Liver (tissue), 3 donors: ENCODE measurements at regions not wholly inside any gene's neighbourhood (a gene's known extent, or its start where the extent isn't known, plus 50 kb on each side); places are given as distances from the start of the nearest gene placed in this dataset.

Experiments
- EGR1 ChIP-seq, 2 donors: IDR thresholded peaks; 2 replicates each; pipeline ENCODE4 v1.6.1; 2016 to 2018; ENCODE audit warnings: antibody characterized with exemption in 2 of 2, low read depth in 2 of 2
- GABPA ChIP-seq, 2 donors: IDR thresholded peaks in 1 of 2; conservative IDR thresholded peaks in 1 of 2; 2 replicates each; pipeline ENCODE4 v1.6.1; 2016; ENCODE audit warnings: antibody characterized with exemption in 2 of 2, mild to moderate bottlenecking in 1 of 2, moderate library complexity in 1 of 2
- JUND ChIP-seq, 2 donors: IDR thresholded peaks; 2 replicates each; pipeline ENCODE4 v1.6.1; 2016; ENCODE audit warnings: antibody characterized with exemption in 2 of 2
- TAF1 ChIP-seq: conservative IDR thresholded peaks from 2 replicates; pipeline ENCODE4 v1.6.1; 2016; ENCODE audit warnings: antibody characterized with exemption, mild to moderate bottlenecking
- TF ChIP-seq, protein P1 (sequence below): fragments of 150-350 bp; IDR thresholded peaks from 2 replicates; pipeline ENCODE4 v1.5.1; 2017; ENCODE audit warnings: improper control_type of control experiment, low read depth, low read length; ENCODE audit not compliant: missing input control
- TF ChIP-seq, protein P2 (sequence below): IDR thresholded peaks from 2 replicates; pipeline ENCODE4 v1.6.1; 2016; ENCODE audit warnings: antibody characterized with exemption
- TF ChIP-seq, protein P3 (sequence below): IDR thresholded peaks from 2 replicates; pipeline ENCODE4 v1.6.1; 2016; ENCODE audit warnings: antibody characterized with exemption, mild to moderate bottlenecking
- donor health status: healthy.
- donor health status: healthy.

DNA sequence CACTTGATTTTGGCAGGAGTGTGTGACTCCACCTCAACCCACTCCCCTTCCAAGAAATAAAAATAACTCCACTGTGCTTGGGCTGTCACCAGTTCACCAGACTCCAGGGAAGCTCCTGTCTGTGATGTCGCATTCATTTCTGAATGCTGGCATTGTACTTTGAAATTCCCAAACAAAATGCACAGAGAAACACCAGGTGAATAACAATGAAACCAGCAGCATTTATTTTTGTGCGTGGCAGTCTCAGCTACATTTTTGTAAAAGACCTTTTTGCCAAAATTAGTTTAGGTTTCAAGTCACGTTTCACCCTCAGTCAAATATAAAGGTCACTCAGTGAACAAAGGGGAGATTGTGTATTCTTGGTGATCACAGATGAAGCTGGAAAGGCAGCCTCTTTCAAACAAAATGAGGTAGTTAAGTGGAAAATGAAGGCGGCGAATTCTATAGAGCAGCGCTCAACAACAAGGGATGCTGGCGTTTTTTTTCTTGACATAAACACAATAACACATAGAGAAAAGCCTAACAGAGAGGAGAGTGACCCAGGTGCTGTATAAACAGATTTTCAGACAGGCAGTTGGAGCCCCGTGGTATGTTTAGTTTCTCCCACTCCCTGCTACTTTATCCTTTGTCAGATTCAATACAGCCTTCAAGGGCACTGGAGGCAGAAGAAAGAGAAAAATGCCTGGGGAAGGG is 210.3 kb upstream of the GCFC2 start:
- TF ChIP-seq, protein P1, sequence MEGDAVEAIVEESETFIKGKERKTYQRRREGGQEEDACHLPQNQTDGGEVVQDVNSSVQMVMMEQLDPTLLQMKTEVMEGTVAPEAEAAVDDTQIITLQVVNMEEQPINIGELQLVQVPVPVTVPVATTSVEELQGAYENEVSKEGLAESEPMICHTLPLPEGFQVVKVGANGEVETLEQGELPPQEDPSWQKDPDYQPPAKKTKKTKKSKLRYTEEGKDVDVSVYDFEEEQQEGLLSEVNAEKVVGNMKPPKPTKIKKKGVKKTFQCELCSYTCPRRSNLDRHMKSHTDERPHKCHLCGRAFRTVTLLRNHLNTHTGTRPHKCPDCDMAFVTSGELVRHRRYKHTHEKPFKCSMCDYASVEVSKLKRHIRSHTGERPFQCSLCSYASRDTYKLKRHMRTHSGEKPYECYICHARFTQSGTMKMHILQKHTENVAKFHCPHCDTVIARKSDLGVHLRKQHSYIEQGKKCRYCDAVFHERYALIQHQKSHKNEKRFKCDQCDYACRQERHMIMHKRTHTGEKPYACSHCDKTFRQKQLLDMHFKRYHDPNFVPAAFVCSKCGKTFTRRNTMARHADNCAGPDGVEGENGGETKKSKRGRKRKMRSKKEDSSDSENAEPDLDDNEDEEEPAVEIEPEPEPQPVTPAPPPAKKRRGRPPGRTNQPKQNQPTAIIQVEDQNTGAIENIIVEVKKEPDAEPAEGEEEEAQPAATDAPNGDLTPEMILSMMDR = no peak
- TF ChIP-seq, protein P2, sequence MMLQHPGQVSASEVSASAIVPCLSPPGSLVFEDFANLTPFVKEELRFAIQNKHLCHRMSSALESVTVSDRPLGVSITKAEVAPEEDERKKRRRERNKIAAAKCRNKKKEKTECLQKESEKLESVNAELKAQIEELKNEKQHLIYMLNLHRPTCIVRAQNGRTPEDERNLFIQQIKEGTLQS = no peak
- TF ChIP-seq TAF1 = no peak
- TF ChIP-seq GABPA (IDR thresholded peaks at IDR 0.05 in 1 of 2, conservative IDR thresholded peaks at IDR 0.05 in 1 of 2) = no peak
- TF ChIP-seq JUND (IDR thresholded peaks at IDR 0.05) = no peak
- TF ChIP-seq, protein P3, sequence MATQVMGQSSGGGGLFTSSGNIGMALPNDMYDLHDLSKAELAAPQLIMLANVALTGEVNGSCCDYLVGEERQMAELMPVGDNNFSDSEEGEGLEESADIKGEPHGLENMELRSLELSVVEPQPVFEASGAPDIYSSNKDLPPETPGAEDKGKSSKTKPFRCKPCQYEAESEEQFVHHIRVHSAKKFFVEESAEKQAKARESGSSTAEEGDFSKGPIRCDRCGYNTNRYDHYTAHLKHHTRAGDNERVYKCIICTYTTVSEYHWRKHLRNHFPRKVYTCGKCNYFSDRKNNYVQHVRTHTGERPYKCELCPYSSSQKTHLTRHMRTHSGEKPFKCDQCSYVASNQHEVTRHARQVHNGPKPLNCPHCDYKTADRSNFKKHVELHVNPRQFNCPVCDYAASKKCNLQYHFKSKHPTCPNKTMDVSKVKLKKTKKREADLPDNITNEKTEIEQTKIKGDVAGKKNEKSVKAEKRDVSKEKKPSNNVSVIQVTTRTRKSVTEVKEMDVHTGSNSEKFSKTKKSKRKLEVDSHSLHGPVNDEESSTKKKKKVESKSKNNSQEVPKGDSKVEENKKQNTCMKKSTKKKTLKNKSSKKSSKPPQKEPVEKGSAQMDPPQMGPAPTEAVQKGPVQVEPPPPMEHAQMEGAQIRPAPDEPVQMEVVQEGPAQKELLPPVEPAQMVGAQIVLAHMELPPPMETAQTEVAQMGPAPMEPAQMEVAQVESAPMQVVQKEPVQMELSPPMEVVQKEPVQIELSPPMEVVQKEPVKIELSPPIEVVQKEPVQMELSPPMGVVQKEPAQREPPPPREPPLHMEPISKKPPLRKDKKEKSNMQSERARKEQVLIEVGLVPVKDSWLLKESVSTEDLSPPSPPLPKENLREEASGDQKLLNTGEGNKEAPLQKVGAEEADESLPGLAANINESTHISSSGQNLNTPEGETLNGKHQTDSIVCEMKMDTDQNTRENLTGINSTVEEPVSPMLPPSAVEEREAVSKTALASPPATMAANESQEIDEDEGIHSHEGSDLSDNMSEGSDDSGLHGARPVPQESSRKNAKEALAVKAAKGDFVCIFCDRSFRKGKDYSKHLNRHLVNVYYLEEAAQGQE = no peak
- TF ChIP-seq EGR1 (IDR thresholded peaks at IDR 0.05; ENCODE audit: low read depth in 2 of 2) = no peak
